Endothelial cell of umbilical vein (primary cell): ENCODE measurements at regions not wholly inside any gene's neighbourhood (a gene's known extent, or its start where the extent isn't known, plus 50 kb on each side); places are given as distances from the start of the nearest gene placed in this dataset.

Experiments used
- FOS ChIP-seq: IDR thresholded peaks from 2 replicates; pipeline ENCODE4 v1.6.1; 2011; ENCODE audit warnings: mild to moderate bottlenecking, low read length, moderate library complexity, borderline replicate concordance; ENCODE audit not compliant: insufficient read depth
- POLR2A ChIP-seq: IDR thresholded peaks from 2 replicates; pipeline ENCODE4 v1.6.1; 2012; ENCODE audit warnings: low read depth, mild to moderate bottlenecking, control low read depth, low read length
- POLR2AphosphoS5 ChIP-seq: IDR thresholded peaks from 2 replicates; pipeline ENCODE4 v1.6.1; 2012; ENCODE audit warnings: low read depth, mild to moderate bottlenecking, control low read depth, low read length, moderate library complexity; ENCODE audit not compliant: insufficient read depth
- TF ChIP-seq, protein P1 (sequence below), 2 donors: IDR thresholded peaks; 1 replicate in 1 of 2; 2 replicates in 1 of 2; pipeline ENCODE4 v1.5.1; 2011; ENCODE audit warnings: low read length in 2 of 2, mild to moderate bottlenecking in 2 of 2, moderate library complexity in 2 of 2, control low read depth in 1 of 2, inconsistent platforms in 1 of 2, low read depth in 1 of 2; ENCODE audit not compliant: insufficient read depth in 1 of 2; ENCODE audit errors: extremely low read depth in 1 of 2

GRCh38 chr11:24271798-24272197 is 225.1 kb upstream of the LUZP2 start:
- TF ChIP-seq POLR2A (no peak), POLR2AphosphoS5 (no peak), FOS (no peak)
- TF ChIP-seq, protein P1, sequence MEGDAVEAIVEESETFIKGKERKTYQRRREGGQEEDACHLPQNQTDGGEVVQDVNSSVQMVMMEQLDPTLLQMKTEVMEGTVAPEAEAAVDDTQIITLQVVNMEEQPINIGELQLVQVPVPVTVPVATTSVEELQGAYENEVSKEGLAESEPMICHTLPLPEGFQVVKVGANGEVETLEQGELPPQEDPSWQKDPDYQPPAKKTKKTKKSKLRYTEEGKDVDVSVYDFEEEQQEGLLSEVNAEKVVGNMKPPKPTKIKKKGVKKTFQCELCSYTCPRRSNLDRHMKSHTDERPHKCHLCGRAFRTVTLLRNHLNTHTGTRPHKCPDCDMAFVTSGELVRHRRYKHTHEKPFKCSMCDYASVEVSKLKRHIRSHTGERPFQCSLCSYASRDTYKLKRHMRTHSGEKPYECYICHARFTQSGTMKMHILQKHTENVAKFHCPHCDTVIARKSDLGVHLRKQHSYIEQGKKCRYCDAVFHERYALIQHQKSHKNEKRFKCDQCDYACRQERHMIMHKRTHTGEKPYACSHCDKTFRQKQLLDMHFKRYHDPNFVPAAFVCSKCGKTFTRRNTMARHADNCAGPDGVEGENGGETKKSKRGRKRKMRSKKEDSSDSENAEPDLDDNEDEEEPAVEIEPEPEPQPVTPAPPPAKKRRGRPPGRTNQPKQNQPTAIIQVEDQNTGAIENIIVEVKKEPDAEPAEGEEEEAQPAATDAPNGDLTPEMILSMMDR (IDR thresholded peaks at IDR 0.05; ENCODE audit: extremely low read depth in 1 of 2, insufficient read depth in 1 of 2, low read depth in 1 of 2, low read length in 2 of 2): no peak
